ENCODE measurements at regions not wholly inside any gene's neighbourhood (a gene's known extent, or its start where the extent isn't known, plus 50 kb on each side); places are given as distances from the start of the nearest gene placed in this dataset.

GRCh38 chr9:89796606-89797005 is 191.8 kb downstream of the GADD45G start:
- DNase-seq: no peak

GRCh38 chr9:89797255-89797654 is 192.4 kb downstream of the GADD45G start:
- no peak for DNase-seq

- DNase-seq: no peak
Measured at GRCh38 chr9:89797937-89798455, 193.2 kb downstream of the GADD45G start.

- no peak for DNase-seq
Measured at GRCh38 chr9:89798547-89799120, 193.8 kb downstream of the GADD45G start.

GRCh38 chr9:89799221-89799620 is 194.4 kb downstream of the GADD45G start:
- no peak for DNase-seq

GRCh38 chr9:89799766-89800165 is 195.0 kb downstream of the GADD45G start:
- no peak for DNase-seq

- DNase-seq: no peak
Measured at GRCh38 chr9:89801341-89801740, 196.5 kb downstream of the GADD45G start.

GRCh38 chr9:89801742-89802670 is 197.2 kb downstream of the GADD45G start:
- DNase-seq: no peak

- DNase-seq: no peak
Measured at GRCh38 chr9:89802781-89803355, 198.1 kb downstream of the GADD45G start.

- no peak for DNase-seq
Measured at GRCh38 chr9:89803403-89803802, 198.6 kb downstream of the GADD45G start.

GRCh38 chr9:89804766-89805531 is 200.1 kb downstream of the GADD45G start:
- no peak for DNase-seq

GRCh38 chr9:89805571-89806292 is 200.9 kb downstream of the GADD45G start:
- no peak for DNase-seq

GRCh38 chr9:89806371-89807100 is 201.7 kb downstream of the GADD45G start:
- no peak for DNase-seq

- no peak for DNase-seq
Measured at GRCh38 chr9:89807101-89807395, 202.2 kb downstream of the GADD45G start.

- no peak for DNase-seq
Measured at GRCh38 chr9:89807682-89808075, 202.9 kb downstream of the GADD45G start.

- DNase-seq: no peak
Measured at GRCh38 chr9:89808076-89808755, 203.4 kb downstream of the GADD45G start.

GRCh38 chr9:89808756-89809181 is 204.0 kb downstream of the GADD45G start:
- DNase-seq: no peak

GRCh38 chr9:89810431-89810830 is 205.6 kb downstream of the GADD45G start:
- no peak for DNase-seq

GRCh38 chr9:89811356-89811755 is 206.5 kb downstream of the GADD45G start:
- no peak for DNase-seq

GRCh38 chr9:89811886-89812450 is 207.2 kb downstream of the GADD45G start:
- no peak for DNase-seq

Data from stimulated activated naive CD4-positive, alpha-beta T cell (primary cell).